A549 (cell line): ENCODE measurements at regions not wholly inside any gene's neighbourhood (a gene's known extent, or its start where the extent isn't known, plus 50 kb on each side); places are given as distances from the start of the nearest gene placed in this dataset.

Experiments
- CHD2 ChIP-seq: fragments of 150-350 bp; IDR thresholded peaks from 2 replicates; pipeline ENCODE4 v1.6.1; 2014; ENCODE audit warnings: low read length; ENCODE audit not compliant: partially characterized antibody
- EP300 ChIP-seq, 2 experiments: fragments of >200 bp; sonication (Bioruptor Twin); formaldehyde crosslinking; IDR thresholded peaks; 2 replicates in 1 of 2; 3 replicates in 1 of 2; pipeline ENCODE4 v1.6.1; 2016 to 2017
- KDM1A ChIP-seq: fragments of 200-600 bp; sonication (generic); IDR thresholded peaks from 2 replicates; pipeline ENCODE4 v1.6.1; 2016; ENCODE audit warnings: low read depth, mild to moderate bottlenecking
- POLR2A ChIP-seq: IDR thresholded peaks from 2 replicates; pipeline ENCODE4 v1.6.1; 2012; ENCODE audit warnings: mild to moderate bottlenecking, low read length
- RAD21 ChIP-seq, 2 experiments: fragments of >200 bp in 1 of 2; sonication (Bioruptor Twin) in 1 of 2; formaldehyde crosslinking in 1 of 2; IDR thresholded peaks in 1 of 2; conservative IDR thresholded peaks in 1 of 2; 2 replicates in 1 of 2; 3 replicates in 1 of 2; pipeline ENCODE4 v1.6.1; 2012 to 2018; ENCODE audit warnings: inconsistent platforms in 1 of 2
- ZC3H11A ChIP-seq: fragments of 450-650 bp; IDR thresholded peaks from 2 replicates; pipeline ENCODE4 v1.6.1; 2014; ENCODE audit warnings: antibody characterized with exemption, mild to moderate bottlenecking
- TF ChIP-seq, protein P1 (sequence below): fragments of >200 bp; sonication (Bioruptor Twin); formaldehyde crosslinking; IDR thresholded peaks from 3 replicates; pipeline ENCODE4 v1.5.1; 2016
- TF ChIP-seq, protein P2 (sequence below): fragments of >200 bp; sonication (Bioruptor Twin); formaldehyde crosslinking; IDR thresholded peaks from 3 replicates; pipeline ENCODE4 v1.6.1; 2016

DNA sequence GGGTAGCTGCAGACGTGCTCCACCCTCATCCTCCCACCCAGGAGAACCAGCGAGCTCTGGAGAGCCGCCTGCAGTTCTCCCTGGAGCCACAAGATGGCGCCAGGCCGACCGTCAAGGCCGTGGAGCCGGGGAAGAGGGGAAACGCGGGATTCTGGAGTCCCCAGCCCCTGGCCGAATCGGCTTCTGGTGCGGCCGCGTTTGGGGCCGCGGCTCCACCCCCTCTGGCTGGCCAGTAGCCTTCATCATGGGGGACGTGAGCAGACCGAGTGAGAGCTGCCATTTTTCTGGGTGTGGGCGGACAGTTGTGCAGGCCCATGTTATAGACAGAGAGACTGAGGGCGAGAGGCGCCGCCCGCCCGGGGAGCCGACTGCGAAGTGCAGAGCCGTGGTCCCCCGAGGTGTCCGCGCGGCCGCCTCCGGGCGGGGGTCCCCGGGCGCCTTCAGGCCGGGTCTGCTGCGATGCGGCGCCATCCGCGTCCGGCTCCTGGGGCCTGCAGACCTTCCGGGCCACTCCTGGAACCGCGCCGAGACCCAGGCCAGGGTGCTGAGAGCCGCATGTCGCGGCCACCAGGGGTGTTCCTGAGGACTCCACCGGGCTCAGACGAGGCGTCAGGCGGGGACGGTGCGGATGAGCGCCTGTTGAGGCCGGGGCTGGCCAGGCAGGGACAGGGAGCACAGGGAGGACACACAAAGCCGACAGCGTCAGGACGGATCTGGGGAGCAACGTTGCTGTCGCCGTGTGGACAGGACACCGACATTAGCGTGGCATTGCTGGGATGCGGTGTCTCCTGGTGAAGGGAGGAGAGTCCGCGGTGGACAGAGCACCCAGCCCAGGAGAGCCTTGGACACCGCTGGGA is 418.2 kb upstream of the HS6ST1 start:
- TF ChIP-seq, protein P1, sequence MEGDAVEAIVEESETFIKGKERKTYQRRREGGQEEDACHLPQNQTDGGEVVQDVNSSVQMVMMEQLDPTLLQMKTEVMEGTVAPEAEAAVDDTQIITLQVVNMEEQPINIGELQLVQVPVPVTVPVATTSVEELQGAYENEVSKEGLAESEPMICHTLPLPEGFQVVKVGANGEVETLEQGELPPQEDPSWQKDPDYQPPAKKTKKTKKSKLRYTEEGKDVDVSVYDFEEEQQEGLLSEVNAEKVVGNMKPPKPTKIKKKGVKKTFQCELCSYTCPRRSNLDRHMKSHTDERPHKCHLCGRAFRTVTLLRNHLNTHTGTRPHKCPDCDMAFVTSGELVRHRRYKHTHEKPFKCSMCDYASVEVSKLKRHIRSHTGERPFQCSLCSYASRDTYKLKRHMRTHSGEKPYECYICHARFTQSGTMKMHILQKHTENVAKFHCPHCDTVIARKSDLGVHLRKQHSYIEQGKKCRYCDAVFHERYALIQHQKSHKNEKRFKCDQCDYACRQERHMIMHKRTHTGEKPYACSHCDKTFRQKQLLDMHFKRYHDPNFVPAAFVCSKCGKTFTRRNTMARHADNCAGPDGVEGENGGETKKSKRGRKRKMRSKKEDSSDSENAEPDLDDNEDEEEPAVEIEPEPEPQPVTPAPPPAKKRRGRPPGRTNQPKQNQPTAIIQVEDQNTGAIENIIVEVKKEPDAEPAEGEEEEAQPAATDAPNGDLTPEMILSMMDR = peak; percentile 83
- TF ChIP-seq CHD2 = no peak
- TF ChIP-seq, protein P2, sequence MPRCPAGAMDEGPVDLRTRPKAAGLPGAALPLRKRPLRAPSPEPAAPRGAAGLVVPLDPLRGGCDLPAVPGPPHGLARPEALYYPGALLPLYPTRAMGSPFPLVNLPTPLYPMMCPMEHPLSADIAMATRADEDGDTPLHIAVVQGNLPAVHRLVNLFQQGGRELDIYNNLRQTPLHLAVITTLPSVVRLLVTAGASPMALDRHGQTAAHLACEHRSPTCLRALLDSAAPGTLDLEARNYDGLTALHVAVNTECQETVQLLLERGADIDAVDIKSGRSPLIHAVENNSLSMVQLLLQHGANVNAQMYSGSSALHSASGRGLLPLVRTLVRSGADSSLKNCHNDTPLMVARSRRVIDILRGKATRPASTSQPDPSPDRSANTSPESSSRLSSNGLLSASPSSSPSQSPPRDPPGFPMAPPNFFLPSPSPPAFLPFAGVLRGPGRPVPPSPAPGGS = no peak
- no peak for TF ChIP-seq POLR2A
- no peak for TF ChIP-seq ZC3H11A
- TF ChIP-seq KDM1A = no peak
- TF ChIP-seq EP300 (IDR thresholded peaks at IDR 0.05) = no peak
- peak; percentile 55 to 61 for TF ChIP-seq RAD21 (conservative IDR thresholded peaks at IDR 0.05 in 1 of 2, IDR thresholded peaks at IDR 0.05 in 1 of 2)
